Activated CD8-positive, alpha-beta T cell treated with anti-CD3 and anti-CD28 coated beads for 36 hours (primary cell): ENCODE measurements at regions not wholly inside any gene's neighbourhood (a gene's known extent, or its start where the extent isn't known, plus 50 kb on each side); places are given as distances from the start of the nearest gene placed in this dataset.

Experiments
- ATAC-seq: fragments of 200-7000 bp; cut with Tn5 transposase; one replicate; pipeline ENCODE4 v1.10.0; 2021; ENCODE audit warnings: mild to moderate bottlenecking, moderate library complexity
- CTCF ChIA-PET: fragments of 350-600 bp; sonication (Branson Sonifier 250); formaldehyde crosslinking; loops from one replicate; lab custom pipeline; 2021; ENCODE audit warnings: antibody characterized with exemption; lab: Charles Lee
- POLR2A ChIA-PET: fragments of 350-600 bp; sonication (Branson Sonifier 250); formaldehyde crosslinking; loops from one replicate; lab custom pipeline; 2021; ENCODE audit warnings: antibody characterized with exemption; lab: Charles Lee
- DNase-seq: peaks from one replicate; pipeline ENCODE4 v3.0.0-alpha.2; 2020
- H3K27ac Mint-ChIP-seq: one replicate; pipeline ENCODE4 v1.8.0; 2021; ENCODE audit warnings: mild to moderate bottlenecking, mixed read lengths
- H3K27me3 Mint-ChIP-seq: one replicate; pipeline ENCODE4 v1.8.0; 2021; ENCODE audit warnings: mixed read lengths
- H3K36me3 Mint-ChIP-seq: one replicate; pipeline ENCODE4 v1.8.0; 2021; ENCODE audit warnings: low read depth, mixed read lengths
- H3K4me1 Mint-ChIP-seq: one replicate; pipeline ENCODE4 v1.8.0; 2021; ENCODE audit warnings: low read depth, mixed read lengths
- H3K4me3 Mint-ChIP-seq: one replicate; pipeline ENCODE4 v1.8.0; 2021; ENCODE audit warnings: mild to moderate bottlenecking, moderate library complexity, mixed read lengths
- H3K9me3 Mint-ChIP-seq: one replicate; pipeline ENCODE4 v1.8.0; 2021; ENCODE audit warnings: mixed read lengths
- CTCF ChIP-seq: fragments of 200-600 bp; IDR thresholded peaks from one replicate; pipeline ENCODE4 v1.8.0; 2022; ENCODE audit warnings: antibody characterized with exemption, mild to moderate bottlenecking
- intact Hi-C: fragments of 100-400 bp; cut with micrococcal nuclease; formaldehyde crosslinking; loops from one replicate; pipeline ENCODE4 v1.10.0; 2022

- ChIA-PET CTCF (no interaction called here), POLR2A (no interaction called here)
- Mint-ChIP-seq H3K4me1 (no peaks in the 10 kb centered on the region), H3K36me3 (no peaks in the 10 kb centered on the region), H3K27me3 (peaks cover 1% of the 10 kb centered on the region), H3K9me3 (no peaks in the 10 kb centered on the region), H3K4me3 (no peak overlapping the region), H3K27ac (no peak overlapping the region)
- DNase-seq (no peak), ATAC-seq (no peak)
- intact Hi-C loops = no loop called here
- no peak for TF ChIP-seq CTCF
These were observed 156.2 kb downstream of the ADAMTS15 start for GRCh38 chr11:130604606-130605005.

GRCh38 chr11:130606178-130606577, 157.7 kb downstream of the ADAMTS15 start:
- POLR2A ChIA-PET = no interaction called here
- H3K27me3 Mint-ChIP-seq = peaks cover 1% of the 10 kb centered on the region
- intact Hi-C loops = no loop called here

GRCh38 chr11:130606781-130607511, 158.5 kb downstream of the ADAMTS15 start:
- no peak for DNase-seq
- Mint-ChIP-seq H3K36me3 (no peaks in the 10 kb centered on the region), H3K27me3 (peaks cover 1% of the 10 kb centered on the region), H3K27ac (no peak overlapping the region), H3K9me3 (no peaks in the 10 kb centered on the region), H3K4me3 (no peak overlapping the region), H3K4me1 (no peaks in the 10 kb centered on the region)
- ChIA-PET CTCF (interaction anchor here (1.5 kb wide), 1 partner anchor 163 kb away, joined by 3 read pairs; no protein-coding TSS in a partner anchor), POLR2A (no interaction called here)
- ATAC-seq = no peak
- no peak for TF ChIP-seq CTCF
- intact Hi-C loops = no loop called here

More at GRCh38 chr11:130606178-130606577, 157.7 kb downstream of the ADAMTS15 start:
- DNase-seq = no peak
- CTCF ChIA-PET = no interaction called here
- no peak overlapping the region for H3K27ac Mint-ChIP-seq
- TF ChIP-seq CTCF = no peak
- no peaks in the 10 kb centered on the region for H3K9me3 Mint-ChIP-seq
- H3K4me1 Mint-ChIP-seq = no peaks in the 10 kb centered on the region
- H3K36me3 Mint-ChIP-seq = no peaks in the 10 kb centered on the region
- no peak overlapping the region for H3K4me3 Mint-ChIP-seq
- ATAC-seq = no peak

- H3K4me1 Mint-ChIP-seq = no peaks in the 10 kb centered on the region
- ChIA-PET POLR2A (no interaction called here), CTCF (interaction anchor here (0.6 to 1.5 kb wide), 2 partner anchors 107 to 164 kb away, joined by 3 read pairs; no protein-coding TSS in a partner anchor)
- DNase-seq (no peak), ATAC-seq (no peak)
- H3K4me3 Mint-ChIP-seq = no peak overlapping the region
- intact Hi-C loops = no loop called here
- no peaks in the 10 kb centered on the region for H3K9me3 Mint-ChIP-seq
- peaks cover 1% of the 10 kb centered on the region for H3K27me3 Mint-ChIP-seq
- H3K27ac Mint-ChIP-seq = no peak overlapping the region
- H3K36me3 Mint-ChIP-seq = no peaks in the 10 kb centered on the region
- TF ChIP-seq CTCF = no peak
These were observed 159.8 kb downstream of the ADAMTS15 start for GRCh38 chr11:130608287-130608686.
